ENCODE measurements at regions not wholly inside any gene's neighbourhood (a gene's known extent, or its start where the extent isn't known, plus 50 kb on each side); places are given as distances from the start of the nearest gene placed in this dataset.

- ChIA-PET POLR2A (no interaction called here), CTCF (no interaction called here)
Measured at GRCh38 chrX:13906093-13906492, 89.2 kb upstream of the GPM6B start.

- POLR2A ChIA-PET, result no interaction called here
- CTCF ChIA-PET, result no interaction called here
Measured at GRCh38 chrX:13903405-13903804, 86.5 kb upstream of the GPM6B start.

GRCh38 chrX:13902406-13902805, 85.5 kb upstream of the GPM6B start:
- CTCF ChIA-PET, result no interaction called here
- POLR2A ChIA-PET, result no interaction called here

- CTCF ChIA-PET, result no interaction called here
Measured at GRCh38 chrX:13901354-13901753, 84.5 kb upstream of the GPM6B start.

GRCh38 chrX:13900351-13900750, 83.5 kb upstream of the GPM6B start:
- ChIA-PET CTCF (no interaction called here), POLR2A (no interaction called here)

More at GRCh38 chrX:13901354-13901753, 84.5 kb upstream of the GPM6B start:
- POLR2A ChIA-PET, result no interaction called here

- CTCF ChIA-PET, result no interaction called here
- POLR2A ChIA-PET, result no interaction called here
Measured at GRCh38 chrX:13899607-13900006, 82.7 kb upstream of the GPM6B start.

GRCh38 chrX:13898603-13899002, 81.7 kb upstream of the GPM6B start:
- CTCF ChIA-PET, result interaction anchor here (0.6 to 1.0 kb wide), 3 partner anchors 97 to 1365 kb away, joined by 3 to 4 read pairs (median 3); no protein-coding TSS in a partner anchor

GRCh38 chrX:13898083-13898482, 81.2 kb upstream of the GPM6B start:
- CTCF ChIA-PET, result interaction anchor here (0.6 to 1.0 kb wide), 2 partner anchors 97 to 138 kb away, joined by 3 read pairs; no protein-coding TSS in a partner anchor
- POLR2A ChIA-PET, result no interaction called here

More at GRCh38 chrX:13898603-13899002, 81.7 kb upstream of the GPM6B start:
- POLR2A ChIA-PET, result no interaction called here

- CTCF ChIA-PET, result interaction anchor here (1.0 kb wide), 1 partner anchor 138 kb away, joined by 3 read pairs; no protein-coding TSS in a partner anchor
- POLR2A ChIA-PET, result no interaction called here
Measured at GRCh38 chrX:13897566-13897965, 80.7 kb upstream of the GPM6B start.

- ChIA-PET CTCF (interaction anchor here (0.6 kb wide), 1 partner anchor 750 kb away, joined by 3 read pairs; no protein-coding TSS in a partner anchor), POLR2A (no interaction called here)
Measured at GRCh38 chrX:13894888-13895565, 78.1 kb upstream of the GPM6B start.

- ChIA-PET POLR2A (no interaction called here), CTCF (no interaction called here)
Measured at GRCh38 chrX:13893826-13894225, 76.9 kb upstream of the GPM6B start.

GRCh38 chrX:13892856-13893255, 76.0 kb upstream of the GPM6B start:
- POLR2A ChIA-PET, result no interaction called here
- CTCF ChIA-PET, result no interaction called here

- CTCF ChIA-PET, result no interaction called here
- POLR2A ChIA-PET, result no interaction called here
Measured at GRCh38 chrX:13891377-13892140, 74.7 kb upstream of the GPM6B start.

- ChIA-PET POLR2A (no interaction called here), CTCF (no interaction called here)
Measured at GRCh38 chrX:13890806-13891205, 73.9 kb upstream of the GPM6B start.

- ChIA-PET POLR2A (no interaction called here), CTCF (no interaction called here)
Measured at GRCh38 chrX:13888284-13888683, 71.4 kb upstream of the GPM6B start.

- ChIA-PET CTCF (no interaction called here), POLR2A (no interaction called here)
Measured at GRCh38 chrX:13885591-13885990, 68.7 kb upstream of the GPM6B start.

GRCh38 chrX:13876652-13877051, 59.8 kb upstream of the GPM6B start:
- CTCF ChIA-PET, result no interaction called here
- POLR2A ChIA-PET, result no interaction called here

- ChIA-PET POLR2A (no interaction called here), CTCF (no interaction called here)
Measured at GRCh38 chrX:13875572-13875971, 58.7 kb upstream of the GPM6B start.

- CTCF ChIA-PET, result no interaction called here
- POLR2A ChIA-PET, result no interaction called here
Measured at GRCh38 chrX:13868591-13868990, 51.7 kb upstream of the GPM6B start.
